ENCODE measurements at regions not wholly inside any gene's neighbourhood (a gene's known extent, or its start where the extent isn't known, plus 50 kb on each side); places are given as distances from the start of the nearest gene placed in this dataset.

DNA sequence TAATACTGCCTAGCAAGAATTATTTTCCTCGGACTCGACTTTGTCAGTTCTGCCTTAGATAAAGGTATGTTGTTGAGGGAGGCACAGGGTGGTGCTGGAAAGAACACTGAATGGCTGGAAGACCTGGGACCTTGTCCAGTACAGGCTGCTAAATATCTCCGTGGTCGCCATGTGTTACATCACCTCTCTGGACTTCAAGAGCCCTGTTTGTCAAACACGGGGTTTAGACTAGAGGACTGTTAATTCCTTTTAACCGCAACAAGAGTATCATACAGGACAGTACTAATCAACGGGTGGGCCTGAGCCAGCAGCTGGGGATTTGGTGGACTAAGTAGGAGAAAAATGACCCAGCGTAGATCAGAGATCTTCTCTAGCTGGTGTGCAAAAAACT lies 476.3 kb downstream of the LRIG3 start:
- WGBS (ENCODE audit: low lambda C conversion rate) = 33% methylated on average over 8 of the region's 8 CpGs
- Histone ChIP-seq H3F3A (replicated peaks; ENCODE audit: insufficient read depth) (no peaks in the 10 kb centered on the region), H3K9me3 (no peaks in the 10 kb centered on the region), H3K9ac (no peak overlapping the region), H2AFZ (ENCODE audit: low read depth) (peak overlapping the region; percentile 44; the same call in 1 of the 2 replicates), H3K27ac (ENCODE audit: low read depth in 2 of 2, low read length in 1 of 2) (no peak overlapping the region), H3K9me2 (no peaks in the 10 kb centered on the region), H3K27me3 (ENCODE audit: insufficient read depth) (no peaks in the 10 kb centered on the region), H3K4me1 (ENCODE audit: control insufficient read depth in 1 of 2, insufficient read depth in 2 of 2, low read depth in 1 of 2, low read length in 1 of 2) (no peaks in the 10 kb centered on the region), H3K36me3 (replicated peaks in 1 of 2; ENCODE audit: control insufficient read depth in 1 of 2, insufficient read depth in 2 of 2, low read length in 1 of 2) (no peaks in the 10 kb centered on the region), H4K20me1 (ENCODE audit: insufficient read depth) (no peaks in the 10 kb centered on the region), H3K4me3 (ENCODE audit: low read depth in 2 of 2, low read length in 1 of 2) (no peak overlapping the region), H3K79me2 (ENCODE audit: insufficient read depth) (no peaks in the 10 kb centered on the region), H3K4me2 (no peak overlapping the region)
- DNase-seq = no peak
- TF ChIP-seq, protein P1, sequence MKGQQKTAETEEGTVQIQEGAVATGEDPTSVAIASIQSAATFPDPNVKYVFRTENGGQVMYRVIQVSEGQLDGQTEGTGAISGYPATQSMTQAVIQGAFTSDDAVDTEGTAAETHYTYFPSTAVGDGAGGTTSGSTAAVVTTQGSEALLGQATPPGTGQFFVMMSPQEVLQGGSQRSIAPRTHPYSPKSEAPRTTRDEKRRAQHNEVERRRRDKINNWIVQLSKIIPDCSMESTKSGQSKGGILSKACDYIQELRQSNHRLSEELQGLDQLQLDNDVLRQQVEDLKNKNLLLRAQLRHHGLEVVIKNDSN (IDR thresholded peaks at IDR 0.05; ENCODE audit: borderline replicate concordance, low read depth) = no peak
- TF ChIP-seq, protein P2, sequence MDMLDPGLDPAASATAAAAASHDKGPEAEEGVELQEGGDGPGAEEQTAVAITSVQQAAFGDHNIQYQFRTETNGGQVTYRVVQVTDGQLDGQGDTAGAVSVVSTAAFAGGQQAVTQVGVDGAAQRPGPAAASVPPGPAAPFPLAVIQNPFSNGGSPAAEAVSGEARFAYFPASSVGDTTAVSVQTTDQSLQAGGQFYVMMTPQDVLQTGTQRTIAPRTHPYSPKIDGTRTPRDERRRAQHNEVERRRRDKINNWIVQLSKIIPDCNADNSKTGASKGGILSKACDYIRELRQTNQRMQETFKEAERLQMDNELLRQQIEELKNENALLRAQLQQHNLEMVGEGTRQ (IDR thresholded peaks at IDR 0.05; ENCODE audit: borderline replicate concordance, low read depth, low read length) = no peak
- TF ChIP-seq SIN3A (IDR thresholded peaks at IDR 0.05; ENCODE audit: borderline replicate concordance, low read depth, low read length) (no peak), TAF1 (IDR thresholded peaks at IDR 0.05; ENCODE audit: borderline replicate concordance, low read depth, low read length) (no peak), NFIC (IDR thresholded peaks at IDR 0.05; ENCODE audit: borderline replicate concordance) (no peak), RFX5 (IDR thresholded peaks at IDR 0.05; ENCODE audit: low read length) (no peak), FOXM1 (IDR thresholded peaks at IDR 0.05; ENCODE audit: low read depth) (no peak), CHD2 (IDR thresholded peaks at IDR 0.05; ENCODE audit: low read length, partially characterized antibody) (no peak), MXI1 (IDR thresholded peaks at IDR 0.05; ENCODE audit: low read depth, low read length) (no peak), SMC3 (IDR thresholded peaks at IDR 0.05; ENCODE audit: low read depth, low read length) (no peak), GABPA (IDR thresholded peaks at IDR 0.05; ENCODE audit: low read depth) (no peak), GATA2 (CRISPR knock-in tag; IDR thresholded peaks at IDR 0.05) (no peak), RCOR1 (IDR thresholded peaks at IDR 0.05; ENCODE audit: low read length) (no peak)
- TF ChIP-seq, protein P3, sequence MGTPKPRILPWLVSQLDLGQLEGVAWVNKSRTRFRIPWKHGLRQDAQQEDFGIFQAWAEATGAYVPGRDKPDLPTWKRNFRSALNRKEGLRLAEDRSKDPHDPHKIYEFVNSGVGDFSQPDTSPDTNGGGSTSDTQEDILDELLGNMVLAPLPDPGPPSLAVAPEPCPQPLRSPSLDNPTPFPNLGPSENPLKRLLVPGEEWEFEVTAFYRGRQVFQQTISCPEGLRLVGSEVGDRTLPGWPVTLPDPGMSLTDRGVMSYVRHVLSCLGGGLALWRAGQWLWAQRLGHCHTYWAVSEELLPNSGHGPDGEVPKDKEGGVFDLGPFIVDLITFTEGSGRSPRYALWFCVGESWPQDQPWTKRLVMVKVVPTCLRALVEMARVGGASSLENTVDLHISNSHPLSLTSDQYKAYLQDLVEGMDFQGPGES (IDR thresholded peaks at IDR 0.05; ENCODE audit: low read depth, low read length) = no peak
- TF ChIP-seq, protein P4, sequence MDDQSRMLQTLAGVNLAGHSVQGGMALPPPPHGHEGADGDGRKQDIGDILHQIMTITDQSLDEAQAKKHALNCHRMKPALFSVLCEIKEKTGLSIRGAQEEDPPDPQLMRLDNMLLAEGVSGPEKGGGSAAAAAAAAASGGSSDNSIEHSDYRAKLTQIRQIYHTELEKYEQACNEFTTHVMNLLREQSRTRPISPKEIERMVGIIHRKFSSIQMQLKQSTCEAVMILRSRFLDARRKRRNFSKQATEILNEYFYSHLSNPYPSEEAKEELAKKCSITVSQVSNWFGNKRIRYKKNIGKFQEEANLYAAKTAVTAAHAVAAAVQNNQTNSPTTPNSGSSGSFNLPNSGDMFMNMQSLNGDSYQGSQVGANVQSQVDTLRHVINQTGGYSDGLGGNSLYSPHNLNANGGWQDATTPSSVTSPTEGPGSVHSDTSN (IDR thresholded peaks at IDR 0.05) = no peak
- TF ChIP-seq, protein P5, sequence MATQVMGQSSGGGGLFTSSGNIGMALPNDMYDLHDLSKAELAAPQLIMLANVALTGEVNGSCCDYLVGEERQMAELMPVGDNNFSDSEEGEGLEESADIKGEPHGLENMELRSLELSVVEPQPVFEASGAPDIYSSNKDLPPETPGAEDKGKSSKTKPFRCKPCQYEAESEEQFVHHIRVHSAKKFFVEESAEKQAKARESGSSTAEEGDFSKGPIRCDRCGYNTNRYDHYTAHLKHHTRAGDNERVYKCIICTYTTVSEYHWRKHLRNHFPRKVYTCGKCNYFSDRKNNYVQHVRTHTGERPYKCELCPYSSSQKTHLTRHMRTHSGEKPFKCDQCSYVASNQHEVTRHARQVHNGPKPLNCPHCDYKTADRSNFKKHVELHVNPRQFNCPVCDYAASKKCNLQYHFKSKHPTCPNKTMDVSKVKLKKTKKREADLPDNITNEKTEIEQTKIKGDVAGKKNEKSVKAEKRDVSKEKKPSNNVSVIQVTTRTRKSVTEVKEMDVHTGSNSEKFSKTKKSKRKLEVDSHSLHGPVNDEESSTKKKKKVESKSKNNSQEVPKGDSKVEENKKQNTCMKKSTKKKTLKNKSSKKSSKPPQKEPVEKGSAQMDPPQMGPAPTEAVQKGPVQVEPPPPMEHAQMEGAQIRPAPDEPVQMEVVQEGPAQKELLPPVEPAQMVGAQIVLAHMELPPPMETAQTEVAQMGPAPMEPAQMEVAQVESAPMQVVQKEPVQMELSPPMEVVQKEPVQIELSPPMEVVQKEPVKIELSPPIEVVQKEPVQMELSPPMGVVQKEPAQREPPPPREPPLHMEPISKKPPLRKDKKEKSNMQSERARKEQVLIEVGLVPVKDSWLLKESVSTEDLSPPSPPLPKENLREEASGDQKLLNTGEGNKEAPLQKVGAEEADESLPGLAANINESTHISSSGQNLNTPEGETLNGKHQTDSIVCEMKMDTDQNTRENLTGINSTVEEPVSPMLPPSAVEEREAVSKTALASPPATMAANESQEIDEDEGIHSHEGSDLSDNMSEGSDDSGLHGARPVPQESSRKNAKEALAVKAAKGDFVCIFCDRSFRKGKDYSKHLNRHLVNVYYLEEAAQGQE (IDR thresholded peaks at IDR 0.05; ENCODE audit: low read depth, low read length) = no peak
- TF ChIP-seq, protein P6, sequence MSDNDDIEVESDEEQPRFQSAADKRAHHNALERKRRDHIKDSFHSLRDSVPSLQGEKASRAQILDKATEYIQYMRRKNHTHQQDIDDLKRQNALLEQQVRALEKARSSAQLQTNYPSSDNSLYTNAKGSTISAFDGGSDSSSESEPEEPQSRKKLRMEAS (IDR thresholded peaks at IDR 0.05; ENCODE audit: low read depth) = no peak
- TF ChIP-seq, protein P7, sequence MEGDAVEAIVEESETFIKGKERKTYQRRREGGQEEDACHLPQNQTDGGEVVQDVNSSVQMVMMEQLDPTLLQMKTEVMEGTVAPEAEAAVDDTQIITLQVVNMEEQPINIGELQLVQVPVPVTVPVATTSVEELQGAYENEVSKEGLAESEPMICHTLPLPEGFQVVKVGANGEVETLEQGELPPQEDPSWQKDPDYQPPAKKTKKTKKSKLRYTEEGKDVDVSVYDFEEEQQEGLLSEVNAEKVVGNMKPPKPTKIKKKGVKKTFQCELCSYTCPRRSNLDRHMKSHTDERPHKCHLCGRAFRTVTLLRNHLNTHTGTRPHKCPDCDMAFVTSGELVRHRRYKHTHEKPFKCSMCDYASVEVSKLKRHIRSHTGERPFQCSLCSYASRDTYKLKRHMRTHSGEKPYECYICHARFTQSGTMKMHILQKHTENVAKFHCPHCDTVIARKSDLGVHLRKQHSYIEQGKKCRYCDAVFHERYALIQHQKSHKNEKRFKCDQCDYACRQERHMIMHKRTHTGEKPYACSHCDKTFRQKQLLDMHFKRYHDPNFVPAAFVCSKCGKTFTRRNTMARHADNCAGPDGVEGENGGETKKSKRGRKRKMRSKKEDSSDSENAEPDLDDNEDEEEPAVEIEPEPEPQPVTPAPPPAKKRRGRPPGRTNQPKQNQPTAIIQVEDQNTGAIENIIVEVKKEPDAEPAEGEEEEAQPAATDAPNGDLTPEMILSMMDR (IDR thresholded peaks at IDR 0.05) = no peak
- CTCF ChIA-PET = interaction anchor here (0.7 to 1.5 kb wide), 3 partner anchors 27 to 179 kb away, joined by 3 read pairs; no protein-coding TSS in a partner anchor
- POLR2A ChIA-PET = no interaction called here
